NOMO-1 treated with dmso at 0.1 percent for 144 hours (cell line): ENCODE measurements at regions not wholly inside any gene's neighbourhood (a gene's known extent, or its start where the extent isn't known, plus 50 kb on each side); places are given as distances from the start of the nearest gene placed in this dataset.
"Not testable (repeated sequence)": the region's sequence is repeated elsewhere in the genome, so short reads cannot be mapped to it uniquely, and the experiment has no call there.

ENCODE experiments used
- DNase-seq: peaks from one replicate; lab custom pipeline; 2025; ENCODE audit not compliant: unreplicated experiment; lab: John Stamatoyannopoulos, UW

DNA sequence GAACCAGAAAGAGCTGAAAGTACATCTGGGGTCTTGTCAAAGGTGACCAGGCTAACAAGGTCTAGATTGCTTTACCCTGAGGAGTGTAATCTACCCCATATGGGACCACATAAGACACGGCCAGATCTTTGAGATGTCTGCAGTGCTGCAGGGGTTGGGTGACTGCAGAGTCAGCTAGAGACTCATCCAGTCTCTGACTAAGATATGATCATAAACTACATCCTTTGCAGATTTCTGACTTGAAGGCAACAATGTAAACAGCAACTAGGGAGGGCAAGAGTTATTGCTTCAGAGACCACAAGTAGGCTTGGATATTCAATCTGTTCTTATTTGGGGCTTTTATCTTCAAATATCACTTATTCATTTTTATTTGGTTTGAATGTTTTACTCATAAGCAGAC is 1080.5 kb upstream of the FOXG1 start:
- no peak for DNase-seq

GRCh38 chr14:27688841-27689444 is 1077.6 kb upstream of the FOXG1 start:
- DNase-seq: no peak

DNA sequence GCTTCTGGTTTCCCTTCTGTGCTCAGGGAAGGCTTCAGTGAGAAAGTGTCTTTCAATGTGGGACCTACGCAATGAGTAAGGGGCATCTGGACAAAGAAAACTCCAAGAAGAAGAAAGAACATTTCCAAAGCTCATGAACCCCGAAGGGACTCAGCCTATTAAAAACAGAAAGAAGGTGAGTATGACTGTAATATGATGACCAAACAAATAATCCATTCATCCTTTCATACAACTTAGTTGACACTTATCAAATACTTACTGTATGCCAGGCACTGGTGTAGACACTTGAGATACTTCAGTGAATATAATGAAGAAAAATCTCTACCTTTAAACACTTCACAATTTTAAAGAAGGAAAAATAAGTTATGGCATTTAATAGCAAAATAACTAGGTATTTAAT is 1054.2 kb upstream of the FOXG1 start:
- DNase-seq: no peak

- DNase-seq: no peak
These were observed 1051.0 kb upstream of the FOXG1 start for GRCh38 chr14:27715561-27715960.

GRCh38 chr14:27721760-27722159 is 1044.8 kb upstream of the FOXG1 start:
- DNase-seq: no peak

GRCh38 chr14:27725482-27725881 is 1041.1 kb upstream of the FOXG1 start:
- DNase-seq: no peak

DNA sequence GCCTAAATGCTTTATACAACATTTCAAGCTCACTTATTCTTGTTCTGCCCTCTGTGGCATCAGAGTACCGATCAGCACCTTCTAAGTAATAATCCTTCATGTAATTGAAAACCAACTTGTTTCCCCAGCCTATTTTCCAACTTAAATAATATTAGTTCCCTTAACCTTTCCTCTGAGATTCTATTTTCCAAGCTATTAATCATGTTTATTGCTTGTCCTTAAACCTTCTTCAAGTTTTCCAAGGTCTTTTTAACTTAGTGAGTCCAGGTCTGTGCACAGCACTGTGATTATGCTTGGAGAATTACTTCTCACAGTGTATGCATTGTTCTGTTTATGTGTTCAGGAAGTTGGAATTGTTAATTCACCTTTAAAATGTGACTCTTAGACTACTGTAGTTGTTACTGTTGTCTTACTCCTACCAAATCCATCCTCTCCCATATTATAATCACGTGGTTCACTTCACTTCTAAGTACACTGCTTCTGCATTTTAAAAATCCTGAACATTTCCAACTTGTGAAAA is 1039.3 kb upstream of the FOXG1 start:
- DNase-seq: no peak

- DNase-seq: no peak
These were observed 1036.4 kb upstream of the FOXG1 start for GRCh38 chr14:27730204-27730603.

DNA sequence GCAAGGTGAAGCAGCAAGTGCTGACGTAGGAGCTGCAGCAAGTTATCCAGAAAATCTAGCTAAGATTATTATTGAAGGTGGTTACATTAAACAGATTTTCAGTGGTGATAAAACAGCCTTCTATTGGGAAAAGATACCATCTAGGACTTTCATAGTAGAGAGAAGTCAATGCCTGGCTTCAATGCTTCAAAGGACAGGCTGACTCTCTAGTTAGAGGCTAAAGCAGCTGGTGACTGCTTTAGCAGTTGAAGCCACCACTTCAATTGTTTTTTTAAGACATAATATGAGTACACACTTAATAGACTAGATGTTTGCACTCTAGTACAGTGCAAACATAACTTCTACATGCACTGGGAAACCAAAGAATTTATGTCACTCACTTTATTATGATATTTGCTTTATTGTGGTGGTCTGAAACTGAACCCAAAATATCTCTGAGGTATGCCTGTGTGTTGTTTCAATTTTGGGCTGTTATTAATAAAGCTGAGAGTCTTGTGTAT is 1026.9 kb upstream of the FOXG1 start:
- no peak for DNase-seq

DNA sequence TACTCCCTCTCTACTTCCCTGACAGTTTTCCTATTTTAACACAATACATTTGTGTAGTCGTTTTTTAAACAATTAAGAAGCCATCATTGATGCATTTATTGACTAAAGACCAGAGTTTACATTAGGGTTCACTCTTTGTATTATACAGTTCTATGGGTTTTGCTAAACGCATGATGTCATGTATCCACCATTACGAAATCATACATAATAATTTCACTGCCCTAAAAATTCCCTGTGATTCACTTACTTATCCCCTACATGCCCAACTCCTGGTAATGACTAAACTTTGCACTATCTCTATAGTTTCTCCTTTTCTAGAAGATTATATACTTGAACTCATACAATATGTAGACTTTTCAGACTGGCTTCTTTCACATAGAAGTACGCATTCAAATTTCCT is 1016.5 kb upstream of the FOXG1 start:
- DNase-seq: no peak

GRCh38 chr14:27757642-27758041 is 1008.9 kb upstream of the FOXG1 start:
- not testable (repeated sequence) for DNase-seq

- DNase-seq: not testable (repeated sequence)
These were observed 1006.2 kb upstream of the FOXG1 start for GRCh38 chr14:27760367-27760766.

- not testable (repeated sequence) for DNase-seq
These were observed 967.2 kb upstream of the FOXG1 start for GRCh38 chr14:27799066-27800028.

GRCh38 chr14:27817746-27818430 is 948.7 kb upstream of the FOXG1 start:
- DNase-seq: peak; percentile 44

DNA sequence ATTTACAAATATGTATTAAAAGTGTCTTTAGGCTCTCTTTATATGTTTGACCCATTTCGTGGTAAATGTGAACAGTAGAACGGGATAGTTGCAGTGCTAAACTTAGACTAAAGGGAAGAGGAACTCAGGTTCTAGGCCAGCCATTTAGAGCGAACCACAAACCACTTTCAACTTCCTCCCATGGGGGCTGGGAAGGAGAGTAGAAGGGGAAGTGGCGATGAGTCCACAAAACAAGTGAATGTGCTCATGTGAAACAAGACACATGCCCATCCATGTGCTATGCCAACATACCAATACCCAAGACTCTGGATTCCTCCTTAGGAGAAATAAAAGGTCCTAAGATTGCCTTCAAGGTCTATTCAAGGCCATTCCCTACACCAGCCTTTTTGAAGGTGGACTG is 940.4 kb upstream of the FOXG1 start:
- peak; percentile 83 for DNase-seq

- not testable (repeated sequence) for DNase-seq
These were observed 934.6 kb upstream of the FOXG1 start for GRCh38 chr14:27831978-27832377.

- DNase-seq: not testable (repeated sequence)
These were observed 933.6 kb upstream of the FOXG1 start for GRCh38 chr14:27833001-27833400.

DNA sequence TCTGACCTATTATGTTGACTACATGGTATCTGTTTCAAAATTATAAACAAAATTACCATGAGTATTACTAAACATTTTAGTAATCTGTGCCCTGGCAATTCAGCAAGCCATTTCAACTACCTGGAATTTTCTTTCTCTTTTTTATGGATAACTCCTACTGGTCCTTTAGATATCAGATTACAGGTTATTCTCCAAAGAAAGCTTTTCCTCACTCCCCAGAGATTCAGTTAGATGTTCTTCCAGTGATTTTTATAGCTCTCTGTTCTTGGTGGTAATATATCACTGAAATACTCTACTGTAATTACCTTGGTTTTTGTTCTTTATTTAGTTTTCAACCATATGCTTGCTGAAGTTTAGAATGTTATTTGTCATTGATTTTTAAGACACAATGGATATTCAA is 930.2 kb upstream of the FOXG1 start:
- no peak for DNase-seq

DNA sequence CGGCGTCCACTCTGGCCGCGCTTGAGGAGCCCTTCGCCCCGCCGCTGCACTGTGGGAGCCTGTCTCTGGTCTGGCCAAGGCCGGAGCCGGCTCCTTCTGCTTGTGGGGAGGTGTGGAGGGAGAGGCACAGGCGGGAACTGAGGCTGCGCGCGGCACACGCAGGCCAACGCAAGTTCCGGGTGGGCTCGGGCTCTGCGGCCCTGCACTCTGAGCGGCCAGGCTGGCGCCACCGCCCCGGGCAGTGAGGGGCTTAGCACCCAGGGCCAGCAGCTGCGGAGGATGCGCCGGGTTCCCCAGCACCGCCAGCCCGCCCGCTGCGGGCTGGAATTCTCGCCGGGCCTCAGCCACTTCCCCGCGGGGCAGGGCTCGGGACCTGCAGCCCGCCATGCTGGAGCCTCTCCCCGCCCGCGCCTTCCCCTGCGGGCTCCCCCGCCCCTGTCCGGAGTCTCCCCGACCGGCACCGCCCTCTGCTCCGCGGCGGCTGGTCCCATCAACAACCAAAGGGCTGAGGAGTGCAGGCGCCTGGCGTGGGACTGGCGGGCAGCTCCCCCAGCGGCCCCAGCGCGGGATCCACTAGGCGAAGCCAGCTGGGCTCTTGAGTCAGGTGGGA is 921.2 kb upstream of the FOXG1 start:
- no peak for DNase-seq

GRCh38 chr14:27845902-27846301 is 920.7 kb upstream of the FOXG1 start:
- DNase-seq: no peak

DNA sequence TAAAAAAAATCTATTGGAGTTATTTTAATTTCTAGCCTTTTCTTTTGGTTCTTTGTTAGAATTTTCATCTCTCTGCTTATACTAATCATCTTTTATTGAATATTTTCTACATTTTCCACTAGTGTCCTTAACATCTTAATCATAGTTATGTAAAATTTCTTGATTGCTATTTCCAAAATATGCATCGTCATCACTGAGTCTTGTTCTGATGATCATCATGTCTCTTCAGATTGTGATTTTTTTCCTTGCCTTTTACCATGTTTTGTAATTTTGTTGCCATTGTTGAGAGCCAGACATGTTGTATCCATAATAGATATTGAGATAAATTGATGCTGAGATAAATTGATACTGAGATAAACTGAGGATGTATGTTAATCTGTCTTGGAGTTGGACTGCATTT is 919.1 kb upstream of the FOXG1 start:
- not testable (repeated sequence) for DNase-seq
